A549 (cell line): ENCODE measurements at regions not wholly inside any gene's neighbourhood (a gene's known extent, or its start where the extent isn't known, plus 50 kb on each side); places are given as distances from the start of the nearest gene placed in this dataset.

Source experiments
- E2F6 ChIP-seq: IDR thresholded peaks from 2 replicates; pipeline ENCODE4 v1.6.1; 2012; ENCODE audit warnings: low read depth, borderline replicate concordance
- ESRRA ChIP-seq: fragments of 150-350 bp; IDR thresholded peaks from 2 replicates; pipeline ENCODE4 v1.6.1; 2014; ENCODE audit warnings: mild to moderate bottlenecking, low read length, borderline replicate concordance
- FOSL2 ChIP-seq, 2 experiments: fragments of 450-650 bp in 1 of 2; fragments of >200 bp in 1 of 2; sonication (Bioruptor Twin) in 1 of 2; formaldehyde crosslinking; IDR thresholded peaks; 2 replicates each; pipeline versions ENCODE4 v1.5.0 to v1.6.1; 2016 to 2020; ENCODE audit warnings: mild to moderate bottlenecking in 1 of 2, moderate library complexity in 1 of 2
- FOXS1 ChIP-seq: fragments of 250-450 bp; sonication (Bioruptor Pico); IDR thresholded peaks from 2 replicates; pipeline ENCODE4 v1.5.0; 2020; ENCODE audit warnings: mild to moderate bottlenecking, moderate library complexity
- PBX3 ChIP-seq: IDR thresholded peaks from 2 replicates; pipeline ENCODE4 v1.6.1; 2012
- POLR2A ChIP-seq: IDR thresholded peaks from 2 replicates; pipeline ENCODE4 v1.6.1; 2012; ENCODE audit warnings: mild to moderate bottlenecking, low read length
- RAD21 ChIP-seq, 2 experiments: fragments of >200 bp in 1 of 2; sonication (Bioruptor Twin) in 1 of 2; formaldehyde crosslinking in 1 of 2; IDR thresholded peaks in 1 of 2; conservative IDR thresholded peaks in 1 of 2; 2 replicates in 1 of 2; 3 replicates in 1 of 2; pipeline ENCODE4 v1.6.1; 2012 to 2018; ENCODE audit warnings: inconsistent platforms in 1 of 2
- TF ChIP-seq, protein P1 (sequence below): fragments of >200 bp; sonication (Bioruptor Twin); formaldehyde crosslinking; IDR thresholded peaks from 3 replicates; pipeline ENCODE4 v1.5.1; 2016
- TF ChIP-seq, protein P2 (sequence below): fragments of 150-350 bp; IDR thresholded peaks from 2 replicates; pipeline ENCODE4 v1.6.1; 2014; ENCODE audit warnings: low read depth, mild to moderate bottlenecking, low read length

- TF ChIP-seq, protein P1, sequence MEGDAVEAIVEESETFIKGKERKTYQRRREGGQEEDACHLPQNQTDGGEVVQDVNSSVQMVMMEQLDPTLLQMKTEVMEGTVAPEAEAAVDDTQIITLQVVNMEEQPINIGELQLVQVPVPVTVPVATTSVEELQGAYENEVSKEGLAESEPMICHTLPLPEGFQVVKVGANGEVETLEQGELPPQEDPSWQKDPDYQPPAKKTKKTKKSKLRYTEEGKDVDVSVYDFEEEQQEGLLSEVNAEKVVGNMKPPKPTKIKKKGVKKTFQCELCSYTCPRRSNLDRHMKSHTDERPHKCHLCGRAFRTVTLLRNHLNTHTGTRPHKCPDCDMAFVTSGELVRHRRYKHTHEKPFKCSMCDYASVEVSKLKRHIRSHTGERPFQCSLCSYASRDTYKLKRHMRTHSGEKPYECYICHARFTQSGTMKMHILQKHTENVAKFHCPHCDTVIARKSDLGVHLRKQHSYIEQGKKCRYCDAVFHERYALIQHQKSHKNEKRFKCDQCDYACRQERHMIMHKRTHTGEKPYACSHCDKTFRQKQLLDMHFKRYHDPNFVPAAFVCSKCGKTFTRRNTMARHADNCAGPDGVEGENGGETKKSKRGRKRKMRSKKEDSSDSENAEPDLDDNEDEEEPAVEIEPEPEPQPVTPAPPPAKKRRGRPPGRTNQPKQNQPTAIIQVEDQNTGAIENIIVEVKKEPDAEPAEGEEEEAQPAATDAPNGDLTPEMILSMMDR: no peak
- TF ChIP-seq PBX3: no peak
- TF ChIP-seq ESRRA: no peak
- no peak for TF ChIP-seq FOSL2 (IDR thresholded peaks at IDR 0.05)
- TF ChIP-seq FOSL2 (CRISPR knock-in tag; IDR thresholded peaks at IDR 0.05): no peak
- TF ChIP-seq, protein P2, sequence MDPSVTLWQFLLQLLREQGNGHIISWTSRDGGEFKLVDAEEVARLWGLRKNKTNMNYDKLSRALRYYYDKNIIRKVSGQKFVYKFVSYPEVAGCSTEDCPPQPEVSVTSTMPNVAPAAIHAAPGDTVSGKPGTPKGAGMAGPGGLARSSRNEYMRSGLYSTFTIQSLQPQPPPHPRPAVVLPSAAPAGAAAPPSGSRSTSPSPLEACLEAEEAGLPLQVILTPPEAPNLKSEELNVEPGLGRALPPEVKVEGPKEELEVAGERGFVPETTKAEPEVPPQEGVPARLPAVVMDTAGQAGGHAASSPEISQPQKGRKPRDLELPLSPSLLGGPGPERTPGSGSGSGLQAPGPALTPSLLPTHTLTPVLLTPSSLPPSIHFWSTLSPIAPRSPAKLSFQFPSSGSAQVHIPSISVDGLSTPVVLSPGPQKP: no peak
- TF ChIP-seq RAD21 (conservative IDR thresholded peaks at IDR 0.05 in 1 of 2, IDR thresholded peaks at IDR 0.05 in 1 of 2): no peak
- TF ChIP-seq FOXS1 (CRISPR knock-in tag): no peak
- no peak for TF ChIP-seq POLR2A
- no peak for TF ChIP-seq E2F6
Measured at GRCh38 chr5:54852007-54852406, 133.4 kb downstream of the ESM1 start.
